ENCODE measurements at regions not wholly inside any gene's neighbourhood (a gene's known extent, or its start where the extent isn't known, plus 50 kb on each side); places are given as distances from the start of the nearest gene placed in this dataset.
"Not testable (repeated sequence)": the region's sequence is repeated elsewhere in the genome, so short reads cannot be mapped to it uniquely, and the experiment has no call there.

DNA sequence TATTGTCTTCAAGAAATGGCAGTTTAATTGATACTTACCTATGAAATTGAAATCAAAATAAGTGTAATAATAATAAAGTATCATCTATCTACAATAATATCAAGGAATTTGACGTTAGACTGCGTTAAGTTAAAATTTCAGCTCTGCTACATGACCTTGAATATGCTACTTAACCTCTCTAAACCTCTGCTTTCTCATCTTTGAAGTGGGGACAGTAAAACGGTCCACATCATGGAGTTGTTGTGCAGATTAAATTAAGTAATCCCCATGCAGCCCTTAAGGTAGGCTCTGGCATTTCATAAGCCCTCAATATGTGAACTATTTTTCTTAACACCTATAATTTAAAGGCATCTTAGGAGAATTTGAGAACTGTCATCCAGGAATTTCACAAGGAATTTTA, 252.4 kb upstream of the PHF14 start:
- no peak for DNase-seq (ENCODE audit: low read depth in 1 of 2, low spot score in 1 of 2)

DNA sequence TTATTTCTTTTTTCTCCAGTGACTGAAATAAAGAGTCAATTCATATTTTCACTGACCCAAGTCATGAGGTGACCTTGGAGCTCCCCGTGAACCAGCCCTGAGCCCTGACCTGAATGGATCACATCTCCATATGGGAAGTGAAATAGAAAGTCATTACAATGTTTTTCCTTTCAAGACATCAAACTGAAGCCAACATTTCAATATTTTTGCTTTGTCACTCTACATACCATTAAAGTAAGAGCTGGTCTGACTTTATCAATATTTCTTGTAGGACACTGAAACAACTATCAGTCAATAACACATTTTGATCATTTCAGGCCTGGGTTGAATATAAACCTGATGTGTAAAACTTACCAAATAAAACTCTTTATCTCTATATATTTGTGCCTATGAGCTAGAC, 249.8 kb upstream of the PHF14 start:
- DNase-seq (ENCODE audit: low read depth in 1 of 2, low spot score in 1 of 2) = no peak

DNA sequence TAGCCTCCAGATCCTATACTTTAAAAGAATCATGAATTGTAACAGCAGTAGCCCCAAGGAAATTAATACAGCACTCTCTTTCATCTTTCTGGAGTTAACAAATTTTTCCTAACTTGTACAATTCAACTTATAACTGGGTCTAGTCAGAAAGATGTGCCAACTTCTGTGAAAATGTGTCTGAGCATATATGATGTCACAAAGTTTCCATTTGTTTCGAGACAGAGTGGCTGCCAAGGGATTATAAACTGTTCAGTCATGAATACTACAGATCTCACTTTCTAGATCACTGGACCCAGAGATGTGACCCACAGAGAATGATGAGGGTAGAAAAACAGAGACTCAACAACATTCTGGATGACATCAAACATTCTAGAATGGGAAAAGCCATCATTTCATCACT, 249.2 kb upstream of the PHF14 start:
- no peak for DNase-seq (ENCODE audit: low read depth in 1 of 2, low spot score in 1 of 2)

DNA sequence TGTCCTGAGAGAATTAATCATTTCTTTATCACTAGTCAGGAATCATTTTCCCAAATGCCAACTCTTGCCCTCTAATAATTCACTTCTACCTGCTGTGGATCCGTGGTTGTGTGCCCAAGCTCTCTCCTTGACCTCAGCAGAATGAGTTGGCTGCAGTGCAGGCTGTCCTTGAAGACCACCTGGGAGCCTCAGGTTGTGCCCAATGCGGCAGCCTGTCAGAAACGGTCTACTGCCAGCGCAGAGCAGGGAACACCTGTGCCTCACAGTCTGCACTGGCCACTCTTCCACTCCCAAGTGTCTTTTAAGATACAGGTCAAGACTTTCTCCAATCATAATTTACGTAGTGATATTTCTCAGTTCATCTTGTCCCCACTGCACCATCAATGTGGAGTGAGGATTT, 246.0 kb upstream of the PHF14 start:
- DNase-seq (ENCODE audit: low read depth in 1 of 2, low spot score in 1 of 2) = no peak

DNA sequence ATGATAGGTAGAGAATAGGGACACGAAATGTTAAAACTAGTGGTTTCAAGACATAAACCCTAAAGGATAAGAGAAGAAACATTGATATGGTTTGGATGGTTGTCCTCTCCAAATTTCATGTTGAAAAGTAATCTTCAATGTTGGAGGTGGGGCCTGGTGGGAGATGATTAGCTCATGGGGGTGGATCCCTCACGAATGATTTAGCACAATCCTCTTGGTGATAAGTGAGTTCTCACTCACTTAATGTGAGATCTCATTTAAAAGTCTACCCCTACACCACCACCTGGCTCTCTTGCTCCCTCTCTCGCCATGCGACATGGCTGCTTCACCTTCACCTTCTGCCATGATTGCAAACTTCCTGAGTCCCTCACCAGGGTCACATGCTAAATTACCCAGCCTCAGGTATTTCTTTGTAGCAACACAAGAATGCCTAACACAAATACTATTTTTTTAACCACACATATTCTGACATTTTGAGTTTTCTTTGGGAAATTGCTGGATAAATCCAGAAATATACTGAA, 242.4 kb upstream of the PHF14 start:
- no peak for DNase-seq (ENCODE audit: low read depth in 1 of 2, low spot score in 1 of 2)

DNA sequence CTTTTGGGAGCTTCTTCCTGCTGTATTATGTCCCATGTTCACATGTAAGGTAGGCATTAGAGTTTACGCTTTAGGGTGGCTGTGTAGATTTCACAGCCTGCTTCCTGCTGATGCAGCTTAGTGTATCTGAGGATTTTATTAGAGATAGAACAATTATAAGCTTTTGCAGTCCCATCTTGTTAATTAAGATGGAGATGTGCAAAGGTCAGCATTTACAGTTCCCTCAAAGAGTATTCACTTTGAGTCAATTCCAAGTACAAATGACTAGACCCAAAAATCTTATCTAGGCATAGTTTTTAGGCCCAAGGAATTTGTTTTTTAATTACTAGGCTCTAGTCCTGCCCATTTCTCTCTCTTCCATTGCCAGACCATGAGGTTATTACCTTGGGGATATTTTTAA, 239.9 kb upstream of the PHF14 start:
- no peak for DNase-seq (ENCODE audit: low read depth in 1 of 2, low spot score in 1 of 2)

DNA sequence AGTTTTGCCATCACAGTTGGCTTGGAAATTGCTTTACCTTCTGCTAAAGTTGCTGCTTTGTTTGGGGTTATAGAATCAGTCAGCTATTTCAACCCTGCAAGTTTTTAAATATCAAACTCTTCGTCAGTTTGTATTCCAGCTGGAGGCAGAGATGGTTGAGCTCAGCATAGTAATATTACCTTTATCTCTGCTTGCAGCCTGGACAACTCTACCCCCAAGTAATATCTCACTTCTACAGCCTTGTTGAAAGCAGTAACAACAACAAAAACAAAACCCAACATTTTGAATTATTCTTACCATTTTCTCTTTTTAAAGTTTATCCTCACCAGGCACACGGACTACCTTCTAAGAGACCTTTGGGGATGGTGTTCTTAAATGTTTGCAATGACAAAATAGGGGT, 239.1 kb upstream of the PHF14 start:
- no peak for DNase-seq (ENCODE audit: low read depth in 1 of 2, low spot score in 1 of 2)

DNA sequence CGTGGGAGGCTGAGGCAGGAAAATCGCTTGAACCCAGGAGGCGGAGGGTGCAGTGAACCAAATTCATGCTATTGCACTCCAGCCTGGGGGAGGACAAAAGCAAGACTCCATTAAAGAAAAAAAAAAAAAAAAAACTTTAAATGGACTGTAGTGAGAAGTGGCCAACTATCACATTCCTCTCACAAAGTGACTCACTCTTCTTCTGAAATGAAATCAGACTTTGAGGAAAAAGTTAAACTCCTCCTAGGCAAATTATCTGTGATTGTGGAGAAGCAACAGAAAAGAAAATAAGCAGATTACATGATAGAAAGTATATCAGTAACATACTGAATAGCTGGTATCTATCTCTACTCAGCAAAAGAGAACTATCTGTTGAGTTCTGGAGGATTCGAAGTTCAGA, 234.3 kb upstream of the PHF14 start:
- no peak for DNase-seq (ENCODE audit: low read depth in 1 of 2, low spot score in 1 of 2)

DNA sequence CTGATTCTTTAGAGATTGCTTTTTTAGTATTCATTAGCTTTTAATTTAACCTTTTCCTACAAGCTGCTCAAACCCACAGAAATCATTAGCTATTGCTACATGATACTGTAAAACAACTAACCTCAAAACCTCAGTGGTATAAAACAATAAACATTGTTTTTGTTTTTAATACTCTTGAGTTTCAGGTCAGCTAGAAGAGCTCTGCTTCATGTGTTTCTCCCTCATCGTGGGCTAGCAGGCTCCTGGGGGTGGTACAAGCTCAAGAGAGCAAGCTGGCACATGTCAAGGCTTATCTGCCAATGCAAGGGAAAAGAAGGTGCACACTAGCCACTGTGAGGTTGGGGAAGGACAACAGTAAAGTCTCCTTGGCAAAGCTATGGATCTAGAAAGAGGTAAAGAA, 232.9 kb upstream of the PHF14 start:
- DNase-seq (ENCODE audit: low read depth in 1 of 2, low spot score in 1 of 2) = no peak

DNA sequence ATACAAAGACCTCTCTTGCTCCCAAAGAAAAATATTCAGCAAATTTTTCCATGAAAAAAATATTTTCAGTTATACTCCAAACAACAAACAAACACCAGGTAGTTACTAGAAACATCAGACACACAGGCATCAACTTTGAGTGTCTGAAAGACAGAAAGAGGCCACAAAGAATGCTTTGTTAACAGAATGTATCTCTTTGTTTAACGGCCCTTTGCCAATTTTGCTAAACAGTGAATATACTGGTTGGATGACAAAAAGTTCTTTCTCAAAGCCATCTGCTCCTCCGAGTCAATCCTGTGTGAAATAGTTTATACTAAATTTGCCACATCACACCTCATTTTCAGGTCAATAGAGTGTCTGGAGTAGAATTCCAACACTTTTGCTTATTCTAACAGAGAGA, 216.7 kb upstream of the PHF14 start:
- no peak for DNase-seq (ENCODE audit: low read depth in 1 of 2, low spot score in 1 of 2)

DNA sequence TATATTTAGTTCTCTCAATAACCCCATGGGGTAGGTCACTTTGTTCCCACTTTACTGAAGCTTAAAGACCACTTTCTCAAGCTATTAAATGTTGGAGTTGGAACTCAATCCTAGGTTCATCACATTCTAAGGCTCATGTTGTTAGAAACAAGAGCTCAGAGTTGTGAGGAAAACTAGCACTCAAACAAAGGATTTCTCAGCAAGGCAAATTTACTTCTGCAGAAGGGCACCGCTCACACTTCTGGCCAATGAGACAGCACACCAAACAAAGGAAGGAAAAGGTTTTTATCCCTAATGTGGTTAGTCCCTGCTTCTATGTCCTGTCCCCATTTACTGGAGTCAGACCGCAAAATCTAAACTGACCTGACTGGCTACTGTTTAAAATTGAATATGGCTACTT, 214.6 kb upstream of the PHF14 start:
- DNase-seq (ENCODE audit: low read depth in 1 of 2, low spot score in 1 of 2) = no peak

DNA sequence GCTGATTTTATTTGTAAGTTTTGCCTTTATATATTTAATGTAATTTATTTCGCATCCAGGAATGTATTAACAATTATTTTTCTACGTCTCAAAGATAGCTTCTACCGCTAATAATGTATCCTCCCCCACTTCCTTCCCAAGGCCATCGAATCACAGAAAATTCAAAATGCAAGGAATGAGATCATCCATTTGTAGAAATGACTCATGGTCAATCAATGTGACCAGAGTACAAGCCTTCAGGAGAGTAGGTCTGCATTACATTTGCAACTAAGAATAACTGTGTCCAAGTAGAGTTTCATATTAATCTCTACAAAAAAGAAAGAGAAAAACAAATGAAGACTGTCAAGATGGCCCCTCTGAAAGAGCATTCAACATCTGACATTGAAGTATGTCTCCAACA, 205.9 kb upstream of the PHF14 start:
- no peak for DNase-seq (ENCODE audit: low read depth in 1 of 2, low spot score in 1 of 2)

DNA sequence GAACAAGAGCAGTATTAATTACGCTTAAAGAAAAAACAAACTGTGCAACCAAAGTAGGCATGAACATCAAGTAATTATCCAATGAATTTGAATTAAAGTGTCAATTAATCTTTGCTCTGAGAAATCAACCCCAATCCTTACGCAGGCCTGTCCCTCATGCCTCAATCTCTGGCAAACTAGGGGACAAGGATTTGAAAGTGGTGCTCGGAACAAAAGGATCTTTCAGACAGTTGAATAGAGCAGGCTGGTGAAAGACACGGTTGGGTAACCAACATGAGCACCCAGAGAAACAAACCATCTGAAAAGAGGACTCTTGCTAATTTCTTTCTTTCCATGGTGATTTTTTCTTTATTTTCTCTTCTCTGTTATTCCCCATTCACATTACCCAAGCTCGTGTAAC, 203.5 kb upstream of the PHF14 start:
- DNase-seq (ENCODE audit: low read depth in 1 of 2, low spot score in 1 of 2) = no peak

DNA sequence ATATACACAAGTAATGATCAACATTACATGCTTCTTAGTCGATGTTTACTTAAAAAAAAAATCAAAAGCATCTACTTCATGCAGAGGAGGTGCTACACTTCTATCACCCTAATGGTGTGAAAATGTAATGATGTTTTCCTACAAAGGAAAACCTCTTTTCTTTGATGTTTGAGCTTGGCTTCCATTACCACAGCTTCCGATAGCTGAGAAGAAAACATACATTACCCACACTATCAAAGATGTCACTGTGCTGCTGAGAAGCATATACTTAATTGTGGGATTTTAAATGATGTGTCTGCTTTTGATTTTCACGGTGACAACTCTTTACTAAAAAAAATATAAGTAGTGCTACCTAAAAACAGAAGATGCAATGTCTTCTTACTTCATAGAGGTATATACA, 200.2 kb upstream of the PHF14 start:
- no peak for DNase-seq (ENCODE audit: low read depth in 1 of 2, low spot score in 1 of 2)

DNA sequence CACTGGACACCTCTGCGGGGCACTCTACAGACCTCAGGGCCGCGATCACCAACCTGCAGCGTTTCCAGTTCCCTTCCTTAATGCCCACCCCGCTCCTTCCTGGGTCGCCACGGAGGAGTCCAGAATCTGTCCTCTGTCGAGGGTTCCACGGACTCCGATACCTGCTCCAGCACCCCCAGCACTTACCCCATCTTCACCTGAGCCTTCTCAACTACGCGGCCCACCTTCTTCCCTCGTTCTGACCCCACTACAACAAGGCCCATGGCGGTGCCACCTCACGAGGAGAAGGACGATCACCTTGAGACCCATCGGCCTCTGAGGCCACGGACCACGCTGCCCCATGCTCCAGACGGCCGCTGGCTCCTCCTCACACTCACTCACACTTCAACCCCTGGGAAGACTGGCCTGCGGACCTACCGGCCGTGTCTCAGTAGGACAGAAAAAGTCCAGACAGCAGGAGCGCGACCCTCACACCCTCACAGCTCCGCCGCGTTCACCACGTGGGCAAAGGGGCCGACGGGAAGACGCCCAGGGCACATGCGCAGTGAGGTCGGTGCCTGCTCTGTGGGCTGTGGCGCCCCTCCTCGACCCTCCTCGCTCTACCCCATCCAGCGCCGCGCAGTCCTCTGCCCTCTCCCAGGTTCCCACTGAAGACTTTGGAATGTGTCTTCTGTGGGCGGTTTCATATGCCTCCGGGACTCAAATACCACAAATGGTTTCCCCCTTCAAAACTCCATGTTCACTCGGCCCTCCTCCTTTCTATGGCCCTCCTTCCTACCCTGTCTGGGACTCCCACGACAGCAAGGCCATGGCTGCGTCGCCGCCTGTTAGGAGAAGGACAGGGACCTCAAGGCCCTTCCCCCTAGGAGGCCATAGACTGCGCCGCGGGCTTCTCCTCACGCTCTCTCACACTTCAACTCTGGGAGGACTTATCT, 193.9 kb upstream of the PHF14 start:
- no peak for DNase-seq (ENCODE audit: low read depth in 1 of 2, low spot score in 1 of 2)

DNA sequence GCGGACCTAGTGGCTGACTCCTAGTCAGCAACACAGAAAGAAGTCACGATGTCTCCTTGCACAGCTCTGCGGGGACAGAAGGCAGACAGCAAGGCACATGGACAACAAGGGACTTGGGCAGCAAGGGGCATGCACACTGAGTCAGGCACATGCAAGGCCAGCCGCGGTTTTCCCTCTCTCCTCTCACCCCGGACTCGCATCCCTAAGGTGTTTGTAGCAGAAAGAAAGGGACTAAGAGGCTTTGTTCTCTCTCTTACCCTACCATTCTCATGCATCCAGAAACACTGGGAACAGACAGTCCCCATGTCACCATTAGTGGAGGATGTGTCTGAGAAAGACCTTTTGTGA, 193.3 kb upstream of the PHF14 start:
- DNase-seq (ENCODE audit: low read depth in 1 of 2, low spot score in 1 of 2) = no peak

DNA sequence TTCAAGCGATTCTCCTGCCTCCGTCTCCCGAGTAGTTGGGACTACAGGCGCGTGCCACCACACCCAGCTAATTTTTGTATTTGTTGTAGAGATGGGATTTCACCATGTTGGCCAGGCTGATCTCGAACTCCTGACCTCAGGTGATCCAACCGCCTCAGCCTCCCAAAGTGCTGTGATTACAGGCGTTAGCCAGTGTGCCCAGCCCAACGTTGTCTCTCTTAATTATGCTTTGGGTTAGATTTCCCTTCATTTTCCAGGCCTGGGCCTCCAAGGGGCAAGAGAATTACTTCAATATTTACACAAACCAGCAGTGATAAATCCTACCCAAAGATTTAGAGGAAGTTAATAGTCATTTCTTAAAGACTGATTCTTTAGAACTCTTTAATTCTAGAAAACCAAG, 186.7 kb upstream of the PHF14 start:
- not testable (repeated sequence) for DNase-seq (ENCODE audit: low read depth in 1 of 2, low spot score in 1 of 2)

DNA sequence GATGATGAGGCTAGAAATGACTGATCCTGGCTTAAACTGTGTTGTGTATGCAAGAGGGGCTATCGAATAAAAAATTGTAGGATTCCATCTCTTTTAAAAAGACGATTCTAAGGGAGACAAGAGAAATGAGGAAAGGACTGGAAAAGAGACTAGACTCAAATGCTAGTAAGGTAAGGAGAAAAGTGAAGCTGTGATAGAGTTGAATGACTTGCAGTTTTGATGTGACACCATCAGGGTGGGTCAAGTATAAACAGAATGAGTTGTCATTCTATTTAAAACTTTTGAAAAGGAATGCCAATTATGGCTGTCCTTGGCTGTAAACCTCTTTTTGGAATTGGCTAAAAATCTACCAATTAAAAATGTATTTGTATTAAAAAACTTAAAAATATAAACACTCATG, 184.5 kb upstream of the PHF14 start:
- DNase-seq (ENCODE audit: low read depth in 1 of 2, low spot score in 1 of 2) = no peak

DNA sequence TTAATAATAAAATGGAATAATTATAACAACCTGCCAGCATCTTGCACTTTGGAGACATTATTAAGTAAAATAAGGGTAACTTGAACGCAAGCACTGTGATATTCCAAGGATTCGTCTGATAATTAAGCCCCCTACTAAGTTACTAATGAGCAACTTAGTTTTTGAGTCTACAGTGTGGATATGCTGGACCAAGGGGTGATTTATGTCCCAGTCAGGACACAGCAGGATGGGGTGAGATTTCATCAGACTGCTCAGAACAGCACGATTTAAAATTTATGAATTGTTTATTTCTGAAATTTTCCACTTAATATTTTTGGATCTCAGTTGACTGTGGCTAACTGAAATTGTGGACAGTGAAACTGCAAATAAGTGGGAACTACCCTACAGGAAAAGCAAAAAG, 182.8 kb upstream of the PHF14 start:
- no peak for DNase-seq (ENCODE audit: low read depth in 1 of 2, low spot score in 1 of 2)

DNA sequence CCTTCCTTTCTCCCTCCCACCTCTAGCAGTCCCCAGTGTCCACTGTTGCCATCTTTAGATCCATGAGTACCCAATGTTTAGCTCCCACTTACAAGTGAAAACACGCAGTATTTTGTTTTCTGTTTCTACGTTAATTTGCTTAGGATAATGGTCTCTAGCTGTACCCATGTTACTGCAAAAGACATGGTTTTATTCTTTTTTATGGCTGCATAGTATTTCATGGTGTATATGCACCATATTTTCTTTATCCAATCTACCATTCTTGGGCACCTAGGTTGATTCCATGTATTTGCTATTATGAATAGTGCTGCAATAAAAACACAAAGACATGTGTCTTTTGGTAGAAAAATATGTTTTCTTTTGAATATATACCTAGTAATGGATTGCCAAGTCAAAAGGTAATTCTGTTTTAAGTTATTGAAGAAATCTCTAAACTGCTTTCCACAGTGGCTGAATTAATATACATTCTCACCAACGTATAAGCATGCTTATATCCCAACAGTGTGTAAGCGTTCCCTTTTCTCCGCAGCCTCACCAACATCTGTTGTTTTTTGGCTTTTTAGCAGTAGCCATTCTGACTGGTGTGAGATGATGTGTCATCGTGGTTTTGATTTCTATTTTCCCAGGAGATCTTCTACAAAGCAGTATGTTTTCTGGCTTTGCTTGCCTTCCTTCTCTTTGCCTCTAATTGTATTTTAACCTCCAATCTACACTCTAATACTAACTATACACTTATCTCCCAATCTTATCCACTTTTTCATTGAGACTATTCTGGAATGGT, 179.5 kb upstream of the PHF14 start:
- DNase-seq (ENCODE audit: low read depth in 1 of 2, low spot score in 1 of 2) = no peak

DNA sequence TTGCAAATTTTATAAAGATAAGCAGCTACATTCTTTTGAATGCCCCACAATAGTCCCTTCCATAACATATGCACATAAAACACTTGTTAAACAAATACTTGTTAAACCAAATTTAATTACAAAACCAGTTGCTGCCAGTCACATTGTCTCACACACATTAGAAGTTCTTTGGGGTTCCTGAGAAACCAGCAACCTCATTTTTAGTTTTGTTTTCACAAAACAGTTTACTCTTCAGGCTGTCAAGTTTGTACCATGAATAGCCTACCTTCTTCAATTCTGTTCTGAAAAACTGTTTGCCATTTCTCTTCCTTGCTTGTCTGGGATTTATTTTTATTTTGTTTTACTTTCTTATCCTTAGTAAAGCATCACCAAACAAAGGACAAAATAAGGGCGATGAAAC, 176.5 kb upstream of the PHF14 start:
- no peak for DNase-seq (ENCODE audit: low read depth in 1 of 2, low spot score in 1 of 2)

DNA sequence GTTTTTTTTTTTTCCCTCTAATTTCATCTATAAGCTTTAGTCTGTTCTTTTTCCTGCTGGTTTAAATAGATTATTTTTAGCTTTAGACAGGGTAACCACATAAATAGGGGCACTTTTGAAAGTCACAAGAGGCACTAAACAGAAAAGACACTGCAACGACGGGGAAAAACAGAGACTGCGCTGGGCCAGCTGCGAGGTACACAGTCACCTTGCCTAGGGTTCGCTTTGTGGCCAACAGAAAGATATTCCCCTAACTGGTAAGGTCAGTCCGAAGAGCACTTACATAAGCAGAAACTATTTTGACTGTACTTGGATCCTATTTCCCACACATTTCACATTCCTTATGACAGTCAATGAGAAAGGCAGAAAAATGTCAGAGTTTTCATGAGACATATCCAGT, 175.6 kb upstream of the PHF14 start:
- no peak for DNase-seq (ENCODE audit: low read depth in 1 of 2, low spot score in 1 of 2)

All from activated CD4-positive, alpha-beta T cell treated with anti-CD3 and anti-CD28 coated beads, Interleukin-2, amount 50 U/mL, for 24 hours (primary cell).